ENCODE measurements at regions not wholly inside any gene's neighbourhood (a gene's known extent, or its start where the extent isn't known, plus 50 kb on each side); places are given as distances from the start of the nearest gene placed in this dataset.

GRCh38 chr2:78439122-78439521 lies 586.4 kb upstream of the REG3G start:
- Histone ChIP-seq H3K27ac (ENCODE audit: low read depth in 1 of 2, low read length in 2 of 2) (no peak overlapping the region), H3K4me1 (ENCODE audit: control insufficient read depth in 4 of 4, insufficient read depth in 4 of 4, low read length in 3 of 4) (no peaks in the 10 kb centered on the region), H3K9me3 (ENCODE audit: control insufficient read depth in 4 of 4, low read length in 3 of 4) (no peaks in the 10 kb centered on the region), H3K36me3 (ENCODE audit: control insufficient read depth in 4 of 4, insufficient read depth in 3 of 4, low read depth in 1 of 4, low read length in 3 of 4) (no peaks in the 10 kb centered on the region), H3K9ac (ENCODE audit: low read depth in 1 of 2, low read length in 2 of 2) (no peak overlapping the region), H3K27me3 (ENCODE audit: control insufficient read depth in 4 of 4, insufficient read depth in 4 of 4, low read length in 3 of 4) (no peaks in the 10 kb centered on the region), H3K4me3 (ENCODE audit: low read depth in 1 of 3, low read length in 3 of 3) (no peak overlapping the region)
- 41% methylated on average over 2 of the region's 2 CpGs for WGBS
- no peak for DNase-seq (ENCODE audit: low spot score)
- no peak for TF ChIP-seq FOXA2 (IDR thresholded peaks at IDR 0.05)
- TF ChIP-seq, protein P1, sequence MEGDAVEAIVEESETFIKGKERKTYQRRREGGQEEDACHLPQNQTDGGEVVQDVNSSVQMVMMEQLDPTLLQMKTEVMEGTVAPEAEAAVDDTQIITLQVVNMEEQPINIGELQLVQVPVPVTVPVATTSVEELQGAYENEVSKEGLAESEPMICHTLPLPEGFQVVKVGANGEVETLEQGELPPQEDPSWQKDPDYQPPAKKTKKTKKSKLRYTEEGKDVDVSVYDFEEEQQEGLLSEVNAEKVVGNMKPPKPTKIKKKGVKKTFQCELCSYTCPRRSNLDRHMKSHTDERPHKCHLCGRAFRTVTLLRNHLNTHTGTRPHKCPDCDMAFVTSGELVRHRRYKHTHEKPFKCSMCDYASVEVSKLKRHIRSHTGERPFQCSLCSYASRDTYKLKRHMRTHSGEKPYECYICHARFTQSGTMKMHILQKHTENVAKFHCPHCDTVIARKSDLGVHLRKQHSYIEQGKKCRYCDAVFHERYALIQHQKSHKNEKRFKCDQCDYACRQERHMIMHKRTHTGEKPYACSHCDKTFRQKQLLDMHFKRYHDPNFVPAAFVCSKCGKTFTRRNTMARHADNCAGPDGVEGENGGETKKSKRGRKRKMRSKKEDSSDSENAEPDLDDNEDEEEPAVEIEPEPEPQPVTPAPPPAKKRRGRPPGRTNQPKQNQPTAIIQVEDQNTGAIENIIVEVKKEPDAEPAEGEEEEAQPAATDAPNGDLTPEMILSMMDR (IDR thresholded peaks at IDR 0.05; ENCODE audit: low read depth, low read length, missing input control), result no peak
- TF ChIP-seq, protein P2, sequence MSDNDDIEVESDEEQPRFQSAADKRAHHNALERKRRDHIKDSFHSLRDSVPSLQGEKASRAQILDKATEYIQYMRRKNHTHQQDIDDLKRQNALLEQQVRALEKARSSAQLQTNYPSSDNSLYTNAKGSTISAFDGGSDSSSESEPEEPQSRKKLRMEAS (IDR thresholded peaks at IDR 0.05), result no peak
- TF ChIP-seq ZBTB33 (IDR thresholded peaks at IDR 0.05), result no peak
- TF ChIP-seq, protein P3, sequence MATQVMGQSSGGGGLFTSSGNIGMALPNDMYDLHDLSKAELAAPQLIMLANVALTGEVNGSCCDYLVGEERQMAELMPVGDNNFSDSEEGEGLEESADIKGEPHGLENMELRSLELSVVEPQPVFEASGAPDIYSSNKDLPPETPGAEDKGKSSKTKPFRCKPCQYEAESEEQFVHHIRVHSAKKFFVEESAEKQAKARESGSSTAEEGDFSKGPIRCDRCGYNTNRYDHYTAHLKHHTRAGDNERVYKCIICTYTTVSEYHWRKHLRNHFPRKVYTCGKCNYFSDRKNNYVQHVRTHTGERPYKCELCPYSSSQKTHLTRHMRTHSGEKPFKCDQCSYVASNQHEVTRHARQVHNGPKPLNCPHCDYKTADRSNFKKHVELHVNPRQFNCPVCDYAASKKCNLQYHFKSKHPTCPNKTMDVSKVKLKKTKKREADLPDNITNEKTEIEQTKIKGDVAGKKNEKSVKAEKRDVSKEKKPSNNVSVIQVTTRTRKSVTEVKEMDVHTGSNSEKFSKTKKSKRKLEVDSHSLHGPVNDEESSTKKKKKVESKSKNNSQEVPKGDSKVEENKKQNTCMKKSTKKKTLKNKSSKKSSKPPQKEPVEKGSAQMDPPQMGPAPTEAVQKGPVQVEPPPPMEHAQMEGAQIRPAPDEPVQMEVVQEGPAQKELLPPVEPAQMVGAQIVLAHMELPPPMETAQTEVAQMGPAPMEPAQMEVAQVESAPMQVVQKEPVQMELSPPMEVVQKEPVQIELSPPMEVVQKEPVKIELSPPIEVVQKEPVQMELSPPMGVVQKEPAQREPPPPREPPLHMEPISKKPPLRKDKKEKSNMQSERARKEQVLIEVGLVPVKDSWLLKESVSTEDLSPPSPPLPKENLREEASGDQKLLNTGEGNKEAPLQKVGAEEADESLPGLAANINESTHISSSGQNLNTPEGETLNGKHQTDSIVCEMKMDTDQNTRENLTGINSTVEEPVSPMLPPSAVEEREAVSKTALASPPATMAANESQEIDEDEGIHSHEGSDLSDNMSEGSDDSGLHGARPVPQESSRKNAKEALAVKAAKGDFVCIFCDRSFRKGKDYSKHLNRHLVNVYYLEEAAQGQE (IDR thresholded peaks at IDR 0.05), result no peak
- no peak for TF ChIP-seq YY1 (IDR thresholded peaks at IDR 0.05)
- TF ChIP-seq NR2F2 (IDR thresholded peaks at IDR 0.05), result no peak
- TF ChIP-seq ATF3 (IDR thresholded peaks at IDR 0.05), result no peak
- no peak for TF ChIP-seq TAF1 (conservative IDR thresholded peaks at IDR 0.05)
- TF ChIP-seq JUND (IDR thresholded peaks at IDR 0.05), result no peak
- no peak for TF ChIP-seq GABPA (IDR thresholded peaks at IDR 0.05 in 1 of 2, conservative IDR thresholded peaks at IDR 0.05 in 1 of 2)
- no peak for TF ChIP-seq RXRA (IDR thresholded peaks at IDR 0.05)
- no peak for TF ChIP-seq HNF4A (conservative IDR thresholded peaks at IDR 0.05)

GRCh38 chr2:78455586-78455985 lies 569.9 kb upstream of the REG3G start:
- no peak overlapping the region for H3K9ac ChIP-seq (ENCODE audit: low read depth in 1 of 2, low read length in 2 of 2)
- no peaks in the 10 kb centered on the region for H3K36me3 ChIP-seq (ENCODE audit: control insufficient read depth in 4 of 4, insufficient read depth in 3 of 4, low read depth in 1 of 4, low read length in 3 of 4)
- no peaks in the 10 kb centered on the region for H3K9me3 ChIP-seq (ENCODE audit: control insufficient read depth in 4 of 4, low read length in 3 of 4)
- WGBS, result 46% methylated on average over 2 of the region's 2 CpGs
- no peak for DNase-seq (ENCODE audit: low spot score)
- H3K27ac ChIP-seq (ENCODE audit: low read depth in 1 of 2, low read length in 2 of 2), result no peak overlapping the region
- no peaks in the 10 kb centered on the region for H3K27me3 ChIP-seq (ENCODE audit: control insufficient read depth in 4 of 4, insufficient read depth in 4 of 4, low read length in 3 of 4)
- no peak overlapping the region for H3K4me3 ChIP-seq (ENCODE audit: low read depth in 1 of 3, low read length in 3 of 3)
- H3K4me1 ChIP-seq (ENCODE audit: control insufficient read depth in 4 of 4, insufficient read depth in 4 of 4, low read length in 3 of 4), result no peaks in the 10 kb centered on the region
- TF ChIP-seq ZBTB33 (IDR thresholded peaks at IDR 0.05) (no peak), RAD21 (IDR thresholded peaks at IDR 0.05) (no peak), GABPA (IDR thresholded peaks at IDR 0.05 in 1 of 2, conservative IDR thresholded peaks at IDR 0.05 in 1 of 2) (no peak), JUND (IDR thresholded peaks at IDR 0.05) (no peak), FOXA1 (IDR thresholded peaks at IDR 0.05) (no peak), SP1 (IDR thresholded peaks at IDR 0.05) (no peak), NR2F2 (IDR thresholded peaks at IDR 0.05) (no peak), HNF4A (conservative IDR thresholded peaks at IDR 0.05) (no peak), FOXA2 (IDR thresholded peaks at IDR 0.05) (no peak), RXRA (IDR thresholded peaks at IDR 0.05) (no peak), YY1 (IDR thresholded peaks at IDR 0.05) (no peak), EGR1 (IDR thresholded peaks at IDR 0.05; ENCODE audit: low read depth in 2 of 2) (no peak), TAF1 (conservative IDR thresholded peaks at IDR 0.05) (no peak), HNF4G (IDR thresholded peaks at IDR 0.05) (no peak)
- TF ChIP-seq, protein P1 (IDR thresholded peaks at IDR 0.05; ENCODE audit: low read depth, low read length, missing input control), result no peak
- TF ChIP-seq, protein P2 (IDR thresholded peaks at IDR 0.05), result no peak
